AML-193 (cell line): ENCODE measurements at regions not wholly inside any gene's neighbourhood (a gene's known extent, or its start where the extent isn't known, plus 50 kb on each side); places are given as distances from the start of the nearest gene placed in this dataset.

Experiments used
- DNase-seq, 2 experiments: peaks; one replicate each; lab custom pipeline; 2025; lab: John Stamatoyannopoulos, UW

DNA sequence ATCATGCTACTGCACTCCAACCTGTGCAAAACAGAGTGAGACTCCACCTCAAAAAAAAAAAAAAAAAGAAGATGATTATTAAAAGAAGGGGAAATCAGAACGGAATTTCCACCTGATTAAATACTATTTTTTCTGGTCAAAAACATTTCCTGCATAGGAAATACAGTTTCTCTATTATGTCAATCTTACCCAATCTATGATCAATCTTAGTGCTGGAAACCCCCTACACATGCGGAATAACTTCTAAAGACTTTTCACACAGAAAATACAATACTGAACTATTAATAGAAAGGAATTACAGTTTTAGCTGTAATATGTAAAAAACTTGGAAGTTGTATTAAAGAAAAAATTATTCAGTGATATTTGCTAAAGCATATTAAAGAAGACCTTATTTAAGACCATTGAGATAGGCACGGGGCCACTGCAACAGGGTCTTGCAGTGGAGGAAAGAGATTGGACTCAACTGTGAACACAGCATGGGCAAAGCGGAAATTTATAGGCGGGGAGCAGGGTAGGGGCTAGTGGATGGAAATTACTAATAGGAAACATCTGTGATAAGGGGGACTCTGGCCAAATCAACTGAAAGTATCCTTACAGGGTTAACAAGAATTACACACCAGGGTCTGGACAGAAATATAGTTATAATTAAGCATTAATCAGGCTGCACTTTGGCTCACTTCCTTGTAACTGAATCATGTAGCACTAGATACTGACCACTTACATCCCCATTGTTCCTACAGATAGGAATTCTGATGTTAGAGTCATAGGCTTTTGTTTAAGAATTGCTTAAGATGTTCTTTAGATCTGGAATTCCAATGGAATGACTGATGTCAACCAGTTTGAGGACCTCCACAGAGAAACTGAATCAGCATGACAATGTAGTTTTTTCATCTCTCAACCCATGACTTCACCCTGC lies 411.5 kb upstream of the DDI1 start:
- DNase-seq = no peak

DNA sequence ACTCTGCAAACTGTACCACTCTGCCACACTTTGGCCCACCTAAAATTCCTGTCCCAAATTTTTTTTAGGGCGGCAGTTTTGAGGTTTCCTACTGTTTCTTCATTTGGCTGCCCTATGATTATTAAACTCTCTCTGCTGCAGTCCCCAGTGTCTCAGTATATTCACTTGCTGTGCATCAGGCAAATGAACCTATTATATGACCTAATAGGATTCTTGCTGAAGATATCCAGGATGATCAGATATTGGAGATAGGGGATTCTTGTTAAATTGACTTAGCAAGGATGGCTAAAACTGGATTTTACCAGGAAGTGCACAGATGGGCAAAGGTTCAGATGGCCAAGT lies 410.8 kb upstream of the DDI1 start:
- DNase-seq = no peak

GRCh38 chr11:103628121-103628520 lies 408.3 kb upstream of the DDI1 start:
- DNase-seq = no peak

DNA sequence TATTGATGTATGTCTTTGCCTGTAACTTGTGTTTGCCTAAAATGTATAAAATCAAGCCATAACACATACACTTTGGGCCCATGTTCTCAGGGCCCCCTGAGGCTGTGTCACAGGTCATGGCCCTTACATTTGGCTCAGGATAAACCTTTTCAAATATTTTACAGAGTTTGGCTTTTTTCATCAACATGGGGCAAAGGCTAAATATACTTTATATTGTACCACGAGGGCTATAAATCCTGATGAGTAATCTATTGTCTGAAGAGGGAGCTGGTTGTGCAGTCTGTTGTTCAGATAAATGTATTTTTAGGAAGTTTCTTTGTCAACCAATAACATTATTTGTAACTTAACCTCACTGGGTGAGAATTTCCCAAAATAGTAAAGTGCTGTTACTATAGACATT lies 404.6 kb upstream of the DDI1 start:
- no peak for DNase-seq

- DNase-seq = no peak
These were observed 403.2 kb upstream of the DDI1 start for GRCh38 chr11:103633068-103633788.

- DNase-seq = no peak
These were observed 402.4 kb upstream of the DDI1 start for GRCh38 chr11:103633819-103634590.

DNA sequence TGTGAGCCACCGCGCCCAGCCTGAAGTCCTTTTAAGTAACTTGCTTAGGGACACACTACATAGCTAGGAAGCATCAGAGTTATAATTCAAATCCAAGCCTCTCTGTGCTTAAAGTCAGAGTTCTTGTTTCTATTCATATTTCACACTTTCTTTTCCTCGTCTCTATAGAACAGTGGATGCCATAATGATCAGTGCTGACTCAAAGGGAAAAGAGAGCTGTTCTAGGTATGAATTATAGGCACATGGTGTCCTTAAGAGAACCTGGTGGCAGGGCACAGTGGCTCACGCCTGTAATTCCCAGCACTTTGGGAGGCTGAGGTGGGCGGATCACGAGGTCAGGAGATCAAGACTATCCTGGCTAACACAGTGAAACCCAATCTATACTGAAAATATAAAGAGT lies 400.2 kb upstream of the DDI1 start:
- no peak for DNase-seq

GRCh38 chr11:103637295-103637694 lies 399.1 kb upstream of the DDI1 start:
- no peak for DNase-seq

GRCh38 chr11:103637831-103638230 lies 398.6 kb upstream of the DDI1 start:
- no peak for DNase-seq

- DNase-seq = no peak
These were observed 391.8 kb upstream of the DDI1 start for GRCh38 chr11:103644676-103645075.

- DNase-seq = no peak
These were observed 388.4 kb upstream of the DDI1 start for GRCh38 chr11:103648054-103648453.

DNA sequence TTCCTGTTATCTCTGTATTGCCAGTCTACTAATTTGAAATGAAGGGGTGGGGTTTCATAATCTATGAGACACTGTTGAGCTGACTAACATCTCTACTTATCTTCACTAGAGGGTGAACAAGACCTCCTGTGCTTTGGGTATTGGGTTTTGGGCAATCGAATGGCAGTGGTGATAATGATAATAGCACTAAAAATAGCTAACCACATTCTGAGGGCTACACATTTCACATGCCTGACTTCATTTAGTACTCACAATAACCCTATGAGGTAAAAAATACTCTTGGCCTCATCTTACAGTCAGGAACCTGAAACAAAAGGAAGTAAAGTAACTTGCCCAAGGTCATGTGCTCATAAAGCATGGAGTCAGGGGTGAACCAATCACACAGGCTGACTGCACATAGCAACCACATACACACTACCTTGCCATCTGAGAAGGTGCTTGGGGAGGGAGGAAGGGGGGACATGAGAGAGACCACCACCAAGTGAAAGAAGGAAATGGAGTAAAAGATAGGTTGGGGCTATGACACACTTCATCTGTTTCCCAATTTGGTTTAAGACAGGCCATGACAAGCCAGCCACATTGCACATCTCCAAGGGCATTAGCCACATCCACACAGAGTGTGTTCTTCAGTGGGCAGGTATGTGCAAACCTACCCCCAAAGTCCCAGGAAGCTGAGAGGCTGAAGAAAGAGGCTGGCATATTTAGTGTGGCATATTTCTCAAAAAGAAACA lies 387.6 kb upstream of the DDI1 start:
- DNase-seq = no peak

GRCh38 chr11:103649401-103649895 lies 387.0 kb upstream of the DDI1 start:
- DNase-seq = no peak

GRCh38 chr11:103650330-103650729 lies 386.1 kb upstream of the DDI1 start:
- DNase-seq = no peak

DNA sequence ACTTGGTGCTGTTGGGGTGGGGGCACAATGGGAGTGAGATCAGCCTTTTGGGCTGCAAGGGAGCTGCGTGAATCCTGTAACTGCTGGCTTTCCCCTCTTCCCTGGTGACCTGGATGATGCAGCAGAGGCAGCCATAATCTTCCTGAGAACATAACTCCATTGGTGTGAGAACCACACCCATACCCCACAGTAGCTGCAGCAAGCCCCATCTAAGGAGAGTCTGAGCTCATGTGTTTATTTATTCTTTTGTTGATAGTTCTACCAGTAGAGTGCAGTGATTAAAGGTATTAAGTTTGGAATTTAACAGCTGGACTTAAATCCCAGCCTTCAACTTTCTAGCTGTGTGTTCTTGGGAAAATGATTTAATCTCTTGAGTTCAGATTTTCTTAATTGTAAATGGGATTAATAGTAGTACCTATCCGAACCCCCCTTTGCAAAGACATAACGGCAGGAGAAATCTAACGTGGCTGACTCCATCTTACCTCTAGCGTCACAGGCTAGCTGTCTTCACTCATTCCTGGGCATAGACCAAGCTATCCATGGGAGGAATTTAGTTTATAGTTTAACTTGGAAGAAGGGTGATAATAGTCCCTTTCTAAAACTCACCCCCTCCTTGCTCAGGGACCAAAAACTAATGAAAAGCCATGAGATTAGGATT lies 385.0 kb upstream of the DDI1 start:
- no peak for DNase-seq

GRCh38 chr11:103652013-103652412 lies 384.4 kb upstream of the DDI1 start:
- no peak for DNase-seq

DNA sequence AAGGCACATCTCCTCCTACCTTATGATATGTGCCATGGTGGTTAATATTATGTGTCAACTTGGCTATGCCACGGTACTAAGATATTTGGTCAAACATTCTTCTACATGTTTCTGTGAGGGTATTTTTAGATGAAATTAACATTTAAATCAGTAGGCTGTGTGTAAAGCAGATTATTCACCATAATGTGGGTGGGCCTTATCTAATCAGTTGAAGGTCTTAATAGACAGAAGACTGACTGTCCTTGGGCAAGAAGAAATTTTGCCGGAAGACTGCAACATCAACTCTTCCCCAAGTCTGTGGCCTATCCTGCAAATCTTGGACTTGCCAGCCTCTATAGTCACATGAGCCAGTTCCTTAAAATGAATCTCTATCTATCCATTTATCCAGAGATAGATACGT lies 380.1 kb upstream of the DDI1 start:
- DNase-seq = no peak

GRCh38 chr11:103659206-103659618 lies 377.2 kb upstream of the DDI1 start:
- no peak for DNase-seq

DNA sequence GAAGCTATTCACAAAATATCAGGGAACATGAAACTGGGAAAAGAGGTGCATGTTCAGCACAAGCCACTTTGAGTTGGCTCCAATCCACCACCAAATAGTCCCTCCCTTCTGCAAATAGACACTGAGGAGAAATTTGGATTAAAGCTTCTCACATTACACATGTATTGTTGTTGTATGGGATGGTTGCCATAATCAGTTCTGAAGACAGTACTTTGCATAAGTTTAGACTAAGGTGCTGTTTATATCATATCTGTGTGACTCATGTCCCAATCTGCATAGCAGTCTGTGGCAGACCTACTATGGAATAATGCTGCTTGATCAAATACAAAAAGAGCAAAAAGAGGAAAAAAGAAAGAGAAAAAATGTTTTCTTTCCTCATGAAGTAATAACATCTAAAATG lies 376.7 kb upstream of the DDI1 start:
- no peak for DNase-seq

GRCh38 chr11:103661185-103661584 lies 375.3 kb upstream of the DDI1 start:
- DNase-seq = no peak

- no peak for DNase-seq
These were observed 374.4 kb upstream of the DDI1 start for GRCh38 chr11:103661991-103662390.
